ENCODE measurements at regions not wholly inside any gene's neighbourhood (a gene's known extent, or its start where the extent isn't known, plus 50 kb on each side); places are given as distances from the start of the nearest gene placed in this dataset.

- TF ChIP-seq CTCF (IDR thresholded peaks at IDR 0.05) (no peak), POLR2A (IDR thresholded peaks at IDR 0.05) (no peak), EP300 (IDR thresholded peaks at IDR 0.05) (no peak)
These were observed 233.3 kb upstream of the GRAMD2B start for GRCh38 chr5:126189862-126190261.

Measured in suprapubic skin (tissue), 3 donors.